HuH-7 (cell line): ENCODE measurements at regions not wholly inside any gene's neighbourhood (a gene's known extent, or its start where the extent isn't known, plus 50 kb on each side); places are given as distances from the start of the nearest gene placed in this dataset.

ENCODE experiments used
- DNase-seq: peaks from one replicate; pipeline ENCODE4 v3.0.0; 2011; ENCODE audit warnings: low spot score

GRCh38 chr2:234335661-234336228, 161.1 kb downstream of the ARL4C start:
- DNase-seq: no peak

GRCh38 chr2:234334756-234335155, 162.1 kb downstream of the ARL4C start:
- DNase-seq: no peak

GRCh38 chr2:234334151-234334550, 162.7 kb downstream of the ARL4C start:
- no peak for DNase-seq

GRCh38 chr2:234333168-234334130, 163.4 kb downstream of the ARL4C start:
- no peak for DNase-seq

GRCh38 chr2:234331966-234332365, 164.9 kb downstream of the ARL4C start:
- DNase-seq: no peak

- no peak for DNase-seq
Observed at GRCh38 chr2:234331566-234331965, 165.3 kb downstream of the ARL4C start.

- no peak for DNase-seq
Observed at GRCh38 chr2:234330902-234331301, 166.0 kb downstream of the ARL4C start.

- DNase-seq: no peak
Observed at GRCh38 chr2:234329202-234329960, 167.5 kb downstream of the ARL4C start.

- DNase-seq: no peak
Observed at GRCh38 chr2:234328444-234328990, 168.4 kb downstream of the ARL4C start.

- DNase-seq: no peak
Observed at GRCh38 chr2:234326694-234327093, 170.2 kb downstream of the ARL4C start.

- DNase-seq: no peak
Observed at GRCh38 chr2:234324116-234324515, 172.8 kb downstream of the ARL4C start.

- no peak for DNase-seq
Observed at GRCh38 chr2:234322766-234323465, 174.0 kb downstream of the ARL4C start.

- no peak for DNase-seq
Observed at GRCh38 chr2:234320066-234320465, 176.8 kb downstream of the ARL4C start.

- DNase-seq: no peak
Observed at GRCh38 chr2:234318361-234318760, 178.5 kb downstream of the ARL4C start.

- DNase-seq: no peak
Observed at GRCh38 chr2:234313558-234313957, 183.3 kb downstream of the ARL4C start.

GRCh38 chr2:234310166-234310565, 186.7 kb downstream of the ARL4C start:
- DNase-seq: no peak

- no peak for DNase-seq
Observed at GRCh38 chr2:234309431-234309830, 187.4 kb downstream of the ARL4C start.

- DNase-seq: no peak
Observed at GRCh38 chr2:234308813-234309195, 188.1 kb downstream of the ARL4C start.

GRCh38 chr2:234308073-234308812, 188.6 kb downstream of the ARL4C start:
- DNase-seq: no peak

GRCh38 chr2:234307322-234307961, 189.4 kb downstream of the ARL4C start:
- no peak for DNase-seq
